H1 (cell line): ENCODE measurements at regions not wholly inside any gene's neighbourhood (a gene's known extent, or its start where the extent isn't known, plus 50 kb on each side); places are given as distances from the start of the nearest gene placed in this dataset.

ENCODE experiments used
- CTCF ChIA-PET: fragments of 300-600 bp; sonication (Branson Sonifier 250); formaldehyde crosslinking; loops from one replicate; lab custom pipeline; 2021; ENCODE audit not compliant: partially characterized antibody; lab: Charles Lee
- POLR2A ChIA-PET: fragments of 300-600 bp; sonication (Branson Sonifier 250); formaldehyde crosslinking; loops from one replicate; lab custom pipeline; 2021; ENCODE audit warnings: inconsistent platforms; ENCODE audit not compliant: partially characterized antibody; lab: Charles Lee
- DNase-seq, 2 experiments: peaks; one replicate each; pipeline versions ENCODE4 v3.0.0 to v3.0.0-alpha.2; 2010 to 2022; ENCODE audit warnings: low spot score in 2 of 2, low read depth in 1 of 2, mixed read lengths in 1 of 2
- FAIRE-seq: peaks from 2 replicates; lab custom pipeline; 2011; peaks lifted over from hg19 to GRCh38; lab: Jason Lieb, UNC
- H2AFZ ChIP-seq: 2 replicates; pipeline ENCODE4 v1.8.1; 2012; ENCODE audit warnings: low read length, inconsistent platforms
- H2AK5ac ChIP-seq: 2 replicates; pipeline ENCODE4 v1.6.1; 2013; ENCODE audit warnings: low read depth, low read length
- H2BK120ac ChIP-seq: replicated peaks from 2 replicates; pipeline ENCODE3; 2013; ENCODE audit warnings: low read depth, low read length, inconsistent platforms
- H2BK12ac ChIP-seq: 2 replicates; pipeline ENCODE4 v1.6.1; 2013; ENCODE audit warnings: low read depth, low read length
- H2BK15ac ChIP-seq: 2 replicates; pipeline ENCODE4 v1.6.1; 2013; ENCODE audit warnings: low read length
- H2BK20ac ChIP-seq: 2 replicates; pipeline ENCODE4 v1.6.1; 2013; ENCODE audit warnings: low read length
- H2BK5ac ChIP-seq: 2 replicates; pipeline ENCODE4 v1.6.1; 2013; ENCODE audit warnings: low read depth, low read length
- H3K14ac ChIP-seq: 2 replicates; pipeline ENCODE4 v1.6.1; 2013; ENCODE audit warnings: inconsistent platforms; ENCODE audit not compliant: insufficient read length
- H3K18ac ChIP-seq: 2 replicates; pipeline ENCODE4 v1.6.1; 2013; ENCODE audit warnings: low read length; ENCODE audit errors: extremely low read depth
- H3K23ac ChIP-seq: 2 replicates; pipeline ENCODE4 v1.6.1; 2013; ENCODE audit warnings: inconsistent platforms; ENCODE audit not compliant: insufficient read length
- H3K23me2 ChIP-seq: 2 replicates; pipeline ENCODE4 v1.6.1; 2013; ENCODE audit warnings: low read depth, low read length
- H3K27ac ChIP-seq: 2 replicates; pipeline ENCODE4 v1.6.1; 2011; ENCODE audit warnings: low read depth, low read length, inconsistent platforms
- H3K27me3 ChIP-seq, 4 experiments: replicated peaks in 1 of 4; 1 replicate in 1 of 4; 2 replicates in 3 of 4; pipeline versions ENCODE4 v1.6.1 to v1.8.1; 2011 to 2013; ENCODE audit warnings: low read length in 3 of 4, mild to moderate bottlenecking in 3 of 4, inconsistent platforms in 2 of 4, mixed read lengths in 2 of 4, moderate library complexity in 1 of 4; ENCODE audit not compliant: control insufficient read depth in 3 of 4, insufficient read depth in 3 of 4; ENCODE audit errors: extremely low read depth in 1 of 4
- H3K36me3 ChIP-seq, 4 experiments: 2 replicates each; pipeline versions ENCODE4 v1.6.1 to v1.8.1; 2011 to 2013; ENCODE audit warnings: mild to moderate bottlenecking in 4 of 4, low read length in 3 of 4, moderate library complexity in 2 of 4, control low read depth in 1 of 4, inconsistent platforms in 1 of 4; ENCODE audit not compliant: insufficient read depth in 4 of 4, control insufficient read depth in 2 of 4
- H3K4ac ChIP-seq: replicated peaks from 2 replicates; pipeline ENCODE3; 2013; ENCODE audit warnings: low read length, low read depth, mixed read lengths, inconsistent platforms; ENCODE audit not compliant: insufficient read length
- H3K4me1 ChIP-seq, 4 experiments: replicated peaks in 1 of 4; 1 replicate in 1 of 4; 2 replicates in 3 of 4; pipeline versions ENCODE4 v1.6.1 to v1.8.1; 2011 to 2013; ENCODE audit warnings: low read length in 3 of 4, inconsistent platforms in 2 of 4, mixed read lengths in 1 of 4; ENCODE audit not compliant: insufficient read depth in 4 of 4, control insufficient read depth in 3 of 4
- H3K4me2 ChIP-seq, 2 experiments: 2 replicates each; pipeline versions ENCODE4 v1.6.1 to v1.8.1; 2011 to 2013; ENCODE audit warnings: low read depth in 2 of 2, low read length in 2 of 2, control low read depth in 1 of 2, inconsistent platforms in 1 of 2, mild to moderate bottlenecking in 1 of 2; ENCODE audit not compliant: insufficient read depth in 1 of 2
- H3K4me3 ChIP-seq, 4 experiments: fragments of 200-600, 300-600 bp in 1 of 4; sonication (generic), shearing (Covaris generic), sonication (Bioruptor Twin) in 1 of 4; 2 replicates each; pipeline versions ENCODE4 v1.5.1 to v1.8.1; 2011 to 2016; ENCODE audit warnings: low read length in 4 of 4, low read depth in 3 of 4, control low read depth in 2 of 4, inconsistent platforms in 2 of 4, mild to moderate bottlenecking in 2 of 4, mixed read lengths in 1 of 4, moderate library complexity in 1 of 4; ENCODE audit not compliant: insufficient read depth in 2 of 4; ENCODE audit errors: extremely low read depth in 1 of 4
- H3K56ac ChIP-seq: replicated peaks from 2 replicates; pipeline ENCODE3; 2013; ENCODE audit warnings: low read depth, mild to moderate bottlenecking, mixed read lengths, low read length, inconsistent platforms; ENCODE audit not compliant: insufficient read length
- H3K79me1 ChIP-seq: 2 replicates; pipeline ENCODE4 v1.6.1; 2013; ENCODE audit warnings: low read depth, low read length, control low read depth
- H3K79me2 ChIP-seq, 2 experiments: 2 replicates each; pipeline versions ENCODE4 v1.6.1 to v1.8.1; 2012 to 2013; ENCODE audit warnings: low read length in 2 of 2, mild to moderate bottlenecking in 2 of 2, inconsistent platforms in 1 of 2; ENCODE audit not compliant: insufficient read depth in 2 of 2, control insufficient read depth in 1 of 2
- H3K9ac ChIP-seq, 4 experiments: replicated peaks in 1 of 4; 1 replicate in 1 of 4; 2 replicates in 3 of 4; pipeline versions ENCODE4 v1.6.1 to v1.8.1; 2011 to 2013; ENCODE audit warnings: low read depth in 3 of 4, low read length in 3 of 4, control low read depth in 2 of 4, mild to moderate bottlenecking in 2 of 4, moderate library complexity in 2 of 4, inconsistent platforms in 1 of 4; ENCODE audit errors: extremely low read depth in 1 of 4
- H3K9me3 ChIP-seq, 2 experiments: 2 replicates each; pipeline versions ENCODE4 v1.6.1 to v1.8.1; 2012 to 2013; ENCODE audit warnings: mild to moderate bottlenecking in 2 of 2, moderate library complexity in 2 of 2, control low read depth in 1 of 2, inconsistent platforms in 1 of 2, low read depth in 1 of 2, low read length in 1 of 2, mixed read lengths in 1 of 2; ENCODE audit not compliant: insufficient read depth in 2 of 2
- H4K20me1 ChIP-seq, 2 experiments: replicated peaks in 1 of 2; 2 replicates each; pipeline versions ENCODE3 to v1.8.1; 2011 to 2013; ENCODE audit warnings: inconsistent platforms in 2 of 2, low read length in 2 of 2, mild to moderate bottlenecking in 1 of 2; ENCODE audit not compliant: insufficient read depth in 2 of 2, control insufficient read depth in 1 of 2
- H4K5ac ChIP-seq: 2 replicates; pipeline ENCODE4 v1.6.1; 2013; ENCODE audit warnings: low read length, low read depth, mixed read lengths, inconsistent platforms; ENCODE audit not compliant: insufficient read length
- H4K8ac ChIP-seq: 2 replicates; pipeline ENCODE4 v1.8.0; 2013; ENCODE audit warnings: mild to moderate bottlenecking, moderate library complexity, low read length, inconsistent platforms; ENCODE audit not compliant: insufficient read depth; ENCODE audit errors: extremely low read depth
- H4K91ac ChIP-seq: replicated peaks from 2 replicates; pipeline ENCODE3; 2013; ENCODE audit warnings: low read length, mixed read lengths, inconsistent platforms; ENCODE audit not compliant: insufficient read length
- CBX5 ChIP-seq: fragments of 300-800, 300-1000 bp; sonication (generic); IDR thresholded peaks from 2 replicates; pipeline ENCODE4 v1.7.1; 2016; ENCODE audit warnings: antibody characterized with exemption, low read length, low read depth
- WGBS, 2 experiments: shearing (Covaris generic) in 1 of 2; methylation state at CpG; one replicate each; pipeline versions ENCODE4 v1.1.6 to v1.1.7; 2013 to 2015; ENCODE audit warnings: low lambda C conversion rate in 2 of 2, mixed read lengths in 2 of 2, inconsistent platforms in 1 of 2, low coverage in 1 of 2, missing lambda C conversion rate in 1 of 2; ENCODE audit not compliant: insufficient replicate concordance in 2 of 2, insufficient coverage in 1 of 2, insufficient read length in 1 of 2; ENCODE audit errors: extremely low coverage in 1 of 2, missing lambda C conversion rate in 1 of 2; 5-methylcytosine and 5-hydroxymethylcytosine counted together

- no peak overlapping the region for H3K23ac ChIP-seq
- H3K36me3 ChIP-seq: no peaks in the 10 kb centered on the region
- H3K4me1 ChIP-seq: peaks cover 0 to 3% (median 1%) of the 10 kb centered on the region in 4 experiments; a peak in 2 of 7 replicates
- H2BK5ac ChIP-seq: no peak overlapping the region
- H3K56ac ChIP-seq: no peak overlapping the region
- POLR2A ChIA-PET: no interaction called here
- no peak overlapping the region for H2BK20ac ChIP-seq
- no peaks in the 10 kb centered on the region for H3K27me3 ChIP-seq
- TF ChIP-seq CBX5: no peak
- H2BK15ac ChIP-seq: no peak overlapping the region
- no peak overlapping the region for H2BK12ac ChIP-seq
- peaks cover 2 to 5% of the 10 kb centered on the region in 2 experiments; a peak in 2 of 4 replicates for H3K9me3 ChIP-seq
- no peak overlapping the region for H3K18ac ChIP-seq
- DNase-seq (no peak), FAIRE-seq (no peak)
- H3K23me2 ChIP-seq: no peaks in the 10 kb centered on the region
- H4K20me1 ChIP-seq: no peaks in the 10 kb centered on the region
- H2BK120ac ChIP-seq: no peak overlapping the region
- H2AFZ ChIP-seq: no peak overlapping the region
- H4K91ac ChIP-seq: no peak overlapping the region
- CTCF ChIA-PET: interaction anchor here (1.3 kb wide), 1 partner anchor 23 kb away, joined by 3 read pairs; no protein-coding TSS in a partner anchor
- H3K9ac ChIP-seq: no peak overlapping the region
- no peak overlapping the region for H2AK5ac ChIP-seq
- H3K79me2 ChIP-seq: no peaks in the 10 kb centered on the region
- no peak overlapping the region for H3K14ac ChIP-seq
- WGBS, 2 experiments: 85% methylated on average over 6 of the region's 6 CpGs; no CpG with 5 or more reads in 1 of the 2 experiments
- H3K4me3 ChIP-seq: no peak overlapping the region
- H3K79me1 ChIP-seq: no peaks in the 10 kb centered on the region
- H4K8ac ChIP-seq: no peak overlapping the region
- no peak overlapping the region for H3K4me2 ChIP-seq
- H3K27ac ChIP-seq: no peak overlapping the region
- H4K5ac ChIP-seq: no peak overlapping the region
- H3K4ac ChIP-seq: no peak overlapping the region
These were observed 83.8 kb upstream of the ETS2 start for GRCh38 chr21:38721958-38722357.
